ENCODE measurements at regions not wholly inside any gene's neighbourhood (a gene's known extent, or its start where the extent isn't known, plus 50 kb on each side); places are given as distances from the start of the nearest gene placed in this dataset.

DNA sequence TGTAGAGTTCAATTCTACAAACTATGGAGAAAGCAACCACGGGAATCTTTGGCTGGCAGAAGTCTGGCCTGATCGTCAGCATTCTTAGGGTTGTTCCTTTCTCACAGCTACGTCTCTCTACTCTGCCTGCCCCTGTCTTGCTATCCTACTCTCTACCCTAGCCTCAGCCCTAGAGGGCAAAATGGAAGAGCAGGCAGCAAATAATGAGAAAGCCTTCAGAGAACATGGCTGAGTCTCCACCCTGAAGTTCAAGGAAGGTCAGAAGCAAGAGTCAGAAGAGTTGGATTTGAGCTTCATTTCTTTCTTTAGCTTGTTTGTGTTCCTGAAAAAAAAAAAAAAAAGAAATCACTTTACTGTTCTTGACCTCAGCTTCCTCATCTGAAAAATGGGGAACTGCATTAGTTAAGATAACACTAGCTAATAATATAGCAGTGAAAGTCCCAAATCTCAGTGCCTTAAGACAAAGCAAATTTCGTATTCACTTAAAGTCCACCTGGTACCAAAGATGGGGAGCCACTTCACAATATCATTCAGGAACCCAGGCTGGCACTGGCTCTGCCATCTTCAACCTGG is 50.2 kb upstream of the CCND2 start:
- DNase-seq (ENCODE audit: low read depth in 2 of 2) = no peak

- no peak for DNase-seq (ENCODE audit: low read depth in 2 of 2)
Observed at GRCh38 chr12:4221258-4221620, 52.3 kb upstream of the CCND2 start.

DNA sequence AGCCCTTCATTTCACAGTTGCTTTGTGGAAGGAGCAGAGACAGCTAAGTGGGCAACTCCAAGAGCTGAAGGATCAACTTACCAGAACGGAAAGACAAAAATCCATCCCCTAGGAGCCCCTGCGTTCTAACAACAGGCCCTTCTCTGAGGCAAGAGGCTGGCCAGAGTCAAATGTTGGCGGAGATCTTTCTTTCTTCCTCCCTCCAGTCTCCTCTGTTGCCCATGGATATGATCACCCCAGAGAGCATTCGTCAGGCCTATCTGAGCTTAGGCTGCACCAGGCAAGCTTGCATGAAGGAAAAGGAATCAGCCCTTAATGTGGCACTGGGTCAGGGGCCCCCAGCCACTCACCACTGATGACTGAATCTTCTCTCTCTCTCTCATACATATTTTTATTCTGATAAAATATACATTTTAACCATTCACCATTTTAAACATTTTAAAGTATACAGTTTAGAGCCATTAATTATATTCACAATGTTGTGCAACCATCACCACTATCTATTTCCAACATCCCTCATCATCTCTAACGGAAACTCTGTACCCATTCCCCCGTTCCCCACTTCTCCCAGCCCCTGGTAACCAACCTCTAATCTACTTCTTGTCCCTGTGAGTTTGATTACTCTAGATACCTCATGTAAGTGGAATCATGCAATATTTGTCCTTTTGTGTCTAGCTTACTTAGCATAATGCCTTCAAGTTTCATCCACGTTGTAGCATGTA is 52.9 kb upstream of the CCND2 start:
- DNase-seq (ENCODE audit: low read depth in 2 of 2) = no peak

DNA sequence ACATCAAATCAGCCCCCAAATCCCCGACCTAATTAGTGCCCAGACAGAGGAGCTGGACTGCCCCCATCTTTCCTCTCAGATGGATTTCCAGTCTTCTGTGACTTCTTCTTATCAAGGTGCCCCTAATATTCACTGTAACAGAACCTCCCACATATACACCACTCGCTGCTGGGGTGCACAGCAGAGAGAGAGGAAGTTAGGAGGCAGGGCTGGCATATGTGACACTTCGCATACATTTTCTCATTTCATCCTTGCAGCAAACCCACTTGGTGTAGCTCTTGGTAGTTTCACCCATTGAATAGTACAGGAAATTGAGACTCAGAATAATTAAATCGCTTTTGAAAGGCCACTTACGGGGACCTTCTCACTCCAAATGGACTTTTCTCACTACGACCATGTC is 56.5 kb upstream of the CCND2 start:
- DNase-seq (ENCODE audit: low read depth in 2 of 2) = no peak

DNA sequence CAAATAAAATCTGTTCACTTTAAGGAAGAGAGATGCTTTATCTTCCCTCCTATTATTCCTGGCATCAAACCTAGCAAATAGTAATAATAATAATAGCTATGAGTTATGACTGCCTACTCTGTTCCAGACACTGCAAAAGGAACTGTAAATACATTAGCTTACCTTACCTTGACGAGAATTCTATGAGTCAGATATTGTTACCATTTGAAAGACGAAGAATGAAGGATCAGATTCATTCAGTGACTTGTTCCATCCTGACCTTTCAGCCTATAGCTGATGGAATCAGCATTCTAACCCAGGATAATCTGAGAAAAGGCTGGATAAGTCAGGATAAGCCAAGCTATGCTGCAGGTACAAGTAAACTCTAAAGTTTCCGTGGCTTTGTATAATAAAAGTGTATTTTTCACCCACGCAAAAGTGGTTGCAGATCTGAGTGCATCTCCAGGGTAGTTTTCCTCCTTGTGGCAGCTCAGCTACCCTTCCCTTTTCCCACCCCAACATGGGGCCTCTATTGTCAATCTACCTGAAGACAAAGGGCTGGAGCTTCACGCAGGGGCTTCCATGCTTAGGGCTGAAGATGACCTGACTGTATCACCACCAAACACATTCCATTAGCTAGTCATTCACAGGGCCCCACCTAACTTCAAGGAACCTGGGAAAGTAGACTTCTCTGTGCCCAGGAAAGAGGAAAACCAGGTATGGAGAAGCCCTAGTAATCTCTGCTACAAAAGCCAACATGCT is 57.2 kb upstream of the CCND2 start:
- no peak for DNase-seq (ENCODE audit: low read depth in 2 of 2)

- peak in 1 of 2 donors; percentile 18 for DNase-seq (ENCODE audit: low read depth in 2 of 2)
Observed at GRCh38 chr12:4215229-4216186, 58.1 kb upstream of the CCND2 start.

- DNase-seq (ENCODE audit: low read depth in 2 of 2) = no peak
Observed at GRCh38 chr12:4214877-4215228, 58.7 kb upstream of the CCND2 start.

GRCh38 chr12:4213471-4213870 is 60.1 kb upstream of the CCND2 start:
- no peak for DNase-seq (ENCODE audit: low read depth in 2 of 2)

DNA sequence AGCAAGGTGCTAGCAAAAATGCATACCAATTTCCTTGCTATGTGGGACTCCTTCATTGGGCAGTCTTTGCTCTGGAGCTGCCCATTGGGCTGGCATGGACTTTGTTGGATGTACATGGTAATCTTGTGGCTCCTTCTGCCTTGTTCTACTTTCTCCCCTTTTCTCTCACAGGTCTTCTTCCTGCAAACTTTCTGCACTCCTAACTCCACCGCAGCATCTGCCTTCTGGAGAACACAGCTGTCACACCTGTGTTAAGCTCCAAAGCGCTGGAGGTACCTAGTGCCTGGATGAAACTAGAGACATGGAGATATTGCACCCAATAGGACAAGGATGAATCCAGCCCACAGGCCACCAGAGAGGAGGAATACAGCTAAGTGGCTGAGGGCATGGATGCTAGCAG is 60.7 kb upstream of the CCND2 start:
- DNase-seq (ENCODE audit: low read depth in 2 of 2) = no peak

GRCh38 chr12:4211372-4211771 is 62.2 kb upstream of the CCND2 start:
- DNase-seq (ENCODE audit: low read depth in 2 of 2) = no peak

- DNase-seq (ENCODE audit: low read depth in 2 of 2) = no peak
Observed at GRCh38 chr12:4210183-4210582, 63.4 kb upstream of the CCND2 start.

DNA sequence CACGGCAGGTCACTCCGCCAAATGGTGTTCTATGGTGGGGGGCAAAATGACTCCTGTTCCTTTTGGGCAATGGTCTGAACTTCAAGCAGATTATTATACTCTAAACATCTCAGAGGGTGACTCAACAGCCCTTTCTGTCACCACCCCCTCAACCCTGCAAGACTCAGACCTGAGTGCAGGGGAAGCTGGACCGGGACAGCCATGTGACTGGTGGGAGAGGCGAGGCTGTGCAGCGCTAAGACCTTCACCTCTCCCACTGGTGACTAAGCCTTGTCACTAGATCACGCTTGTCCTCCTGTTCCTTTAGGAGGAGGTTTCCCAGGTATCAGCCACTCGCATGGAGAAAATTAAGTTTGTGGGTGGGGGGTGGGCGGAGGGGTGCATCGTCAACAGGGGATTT is 67.1 kb upstream of the CCND2 start:
- no peak for DNase-seq (ENCODE audit: low read depth in 2 of 2)

DNA sequence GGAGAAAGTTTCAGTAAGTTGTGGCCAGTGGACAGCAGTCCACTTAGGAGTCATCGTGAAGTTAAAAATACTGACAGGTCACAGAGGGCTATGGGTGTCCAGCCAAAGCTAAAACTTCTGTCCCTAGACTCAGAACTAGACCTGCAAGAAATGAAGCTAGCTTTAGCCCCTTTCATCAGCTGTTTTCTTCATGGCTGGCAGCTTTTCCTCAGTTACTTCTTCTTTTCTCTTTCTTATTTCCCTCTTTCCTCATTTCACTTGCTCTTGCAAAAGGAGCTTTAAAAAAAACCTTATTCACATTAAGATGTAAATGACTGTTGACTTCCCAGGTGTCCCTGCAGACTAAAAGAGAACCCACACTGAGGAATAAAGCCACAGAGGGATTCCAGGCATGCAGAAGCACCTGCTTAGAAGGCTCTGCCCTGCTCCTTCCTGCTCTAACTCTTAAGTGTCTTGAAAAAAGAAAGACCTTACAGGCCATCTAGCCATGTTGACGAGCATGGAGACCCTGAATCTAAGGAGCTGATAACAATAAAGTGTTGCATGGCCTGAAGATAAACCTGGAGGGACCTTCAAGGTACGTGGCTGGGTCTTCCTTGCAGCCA is 69.7 kb upstream of the CCND2 start:
- no peak for DNase-seq (ENCODE audit: low read depth in 2 of 2)

DNA sequence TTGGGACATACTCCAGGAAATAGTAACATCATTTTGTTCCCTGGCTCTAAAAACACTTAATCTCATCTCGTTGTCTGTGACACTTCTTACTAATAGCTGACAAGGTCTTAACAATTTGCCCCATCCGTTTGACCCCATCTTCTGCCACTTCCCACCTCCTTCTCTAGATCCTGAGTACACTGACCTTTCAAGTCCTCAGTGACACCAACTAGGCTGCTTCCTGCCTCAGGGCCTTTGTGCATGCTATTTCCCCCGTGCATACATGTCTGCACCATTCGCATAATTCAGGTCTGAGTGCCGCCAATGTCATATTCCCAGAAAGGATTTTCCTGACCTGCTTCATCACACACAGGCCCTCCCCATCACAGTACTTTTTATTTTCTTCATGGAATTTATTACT is 70.6 kb upstream of the CCND2 start:
- no peak for DNase-seq (ENCODE audit: low read depth in 2 of 2)

- DNase-seq (ENCODE audit: low read depth in 2 of 2) = no peak
Observed at GRCh38 chr12:4202487-4202886, 71.1 kb upstream of the CCND2 start.

GRCh38 chr12:4201333-4202100 is 72.0 kb upstream of the CCND2 start:
- DNase-seq (ENCODE audit: low read depth in 2 of 2) = no peak

DNA sequence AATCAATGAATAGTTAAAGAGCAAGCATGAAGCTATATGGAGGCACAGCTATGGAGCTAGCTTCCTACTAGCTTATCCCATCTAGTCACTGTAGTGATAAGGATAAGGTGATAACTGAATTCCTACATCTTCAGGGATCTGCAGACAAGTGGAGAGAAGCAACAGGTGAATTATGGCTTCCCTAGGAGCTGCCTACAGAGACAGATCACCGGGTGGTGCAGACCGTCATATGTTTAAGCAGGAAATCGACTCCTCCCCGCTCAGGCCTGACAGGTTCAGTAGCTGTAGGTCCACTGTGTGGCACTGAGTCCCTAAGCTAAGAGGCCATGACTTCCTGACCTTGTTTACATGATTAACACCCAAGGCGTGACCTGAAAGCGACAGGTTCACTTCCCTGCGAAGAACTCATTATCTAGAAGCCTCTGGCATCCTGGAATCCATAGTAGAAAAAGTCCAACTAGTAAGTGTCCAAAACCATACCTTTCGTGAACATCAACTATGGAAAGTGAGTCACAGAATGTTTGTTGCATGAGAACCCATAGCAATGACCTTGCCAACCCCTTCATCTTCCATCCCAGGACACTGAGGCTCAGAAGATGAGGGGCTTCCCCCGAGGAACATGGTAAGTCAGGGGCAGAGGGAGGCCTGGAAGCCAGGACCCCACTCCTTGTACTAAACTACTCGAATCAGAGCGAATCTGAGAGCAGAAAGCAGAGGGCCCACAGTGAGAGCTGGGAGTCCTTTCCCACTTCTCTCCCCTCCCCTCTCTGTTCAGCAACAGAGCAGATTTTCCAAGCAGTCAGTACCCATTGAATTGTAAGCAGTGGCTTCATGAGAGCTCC is 75.4 kb upstream of the CCND2 start:
- DNase-seq (ENCODE audit: low read depth in 2 of 2) = no peak

DNA sequence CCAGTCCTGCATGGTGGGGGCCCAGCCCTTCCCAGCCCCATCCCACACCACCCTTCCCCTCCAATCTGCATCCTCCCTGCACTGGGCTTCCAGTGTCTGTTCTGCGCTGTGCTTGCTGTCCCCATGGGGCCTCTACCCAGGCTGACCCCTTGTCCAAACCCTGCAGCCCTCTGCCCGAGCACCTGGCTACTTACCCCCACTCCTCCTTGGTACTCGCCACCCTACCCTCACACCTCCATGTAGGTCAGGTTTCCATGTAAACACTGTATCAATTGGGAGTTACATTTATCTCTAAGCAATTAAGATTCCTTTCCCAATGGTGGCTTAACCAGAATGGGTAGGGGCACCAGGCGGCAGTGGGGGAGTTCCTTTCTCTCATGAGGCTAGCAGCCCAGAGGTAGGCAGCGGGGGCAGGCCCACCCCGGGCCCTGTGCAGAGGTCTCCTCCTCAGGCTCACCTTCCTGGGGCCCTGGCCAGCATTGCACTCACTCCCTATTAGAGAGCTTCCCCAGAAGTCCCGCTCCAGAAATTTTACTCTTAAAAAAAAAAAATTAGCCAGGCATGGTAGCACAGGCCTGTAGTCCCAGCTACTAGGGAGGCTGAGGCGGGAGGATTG is 76.6 kb upstream of the CCND2 start:
- no peak for DNase-seq (ENCODE audit: low read depth in 2 of 2)

DNA sequence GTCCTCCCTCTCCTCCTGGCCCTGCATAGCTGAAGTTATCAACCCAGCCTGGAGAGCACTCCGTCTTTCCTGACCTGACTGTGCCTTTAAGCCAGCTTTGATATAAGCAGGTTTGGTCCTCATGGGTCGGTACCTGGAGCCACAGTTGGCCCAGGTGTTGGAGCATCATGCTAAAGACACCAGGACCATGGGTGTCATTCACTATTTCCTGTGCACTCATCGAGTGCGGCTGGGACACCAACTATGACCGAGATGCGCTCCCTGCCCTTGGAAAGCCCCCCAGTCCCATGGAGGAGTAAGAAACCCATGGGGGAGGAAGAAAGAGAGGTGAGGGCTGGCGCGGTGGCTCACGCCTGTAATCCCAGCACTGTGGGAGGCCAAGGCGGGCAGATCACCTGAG is 78.9 kb upstream of the CCND2 start:
- DNase-seq (ENCODE audit: low read depth in 2 of 2) = no peak

GRCh38 chr12:4193821-4194220 is 79.7 kb upstream of the CCND2 start:
- no peak for DNase-seq (ENCODE audit: low read depth in 2 of 2)

Data from stimulated activated CD4-positive, alpha-beta T cell treated with anti-CD3 and anti-CD28 coated beads, Interleukin-1b, Interleukin-23, amount 100 ng/mL, for 4 hours (primary cell).